ENCODE measurements at regions not wholly inside any gene's neighbourhood (a gene's known extent, or its start where the extent isn't known, plus 50 kb on each side); places are given as distances from the start of the nearest gene placed in this dataset.

DNA sequence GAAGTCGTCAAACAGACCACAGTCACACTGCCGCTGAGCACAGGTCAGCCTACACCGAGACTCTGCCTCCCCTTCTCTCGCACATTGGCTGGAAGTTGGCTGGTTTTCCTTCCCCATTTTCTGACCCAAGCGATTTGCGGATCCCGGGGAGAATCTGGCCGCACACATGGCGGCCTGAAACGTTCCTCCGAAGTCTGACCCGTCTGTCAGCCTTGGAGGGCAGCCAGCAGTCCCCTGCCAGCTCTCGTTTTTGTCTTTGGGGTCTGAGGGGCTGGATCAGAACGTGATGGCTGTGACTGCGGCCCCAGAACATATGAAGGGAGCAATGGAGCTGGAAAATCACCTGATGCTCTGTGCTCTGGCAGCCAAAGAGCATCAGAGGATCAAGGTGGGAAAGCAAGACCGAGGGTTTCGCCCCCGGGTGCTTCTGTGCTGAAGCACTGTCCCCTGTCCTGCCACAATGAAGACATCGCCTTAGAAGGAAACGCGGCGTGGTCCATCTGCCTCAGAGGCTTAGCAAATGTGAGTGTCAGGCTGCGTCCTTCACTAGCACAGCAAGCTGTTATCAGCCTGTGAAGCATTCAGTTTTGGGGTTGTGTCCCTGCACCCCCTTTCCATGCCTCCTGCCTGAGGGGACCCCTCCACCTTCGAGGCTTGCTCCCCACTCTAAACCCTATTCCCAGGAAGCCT, 119.3 kb upstream of the SHH start:
- DNase-seq (ENCODE audit: low spot score) = no peak
- ChIA-PET CTCF (interaction anchor here (0.6 kb wide), 1 partner anchor 641 kb away, joined by 6 read pairs; no protein-coding TSS in a partner anchor), POLR2A (ENCODE audit: low non-redundant PET) (no interaction called here)
- TF ChIP-seq, protein P1, sequence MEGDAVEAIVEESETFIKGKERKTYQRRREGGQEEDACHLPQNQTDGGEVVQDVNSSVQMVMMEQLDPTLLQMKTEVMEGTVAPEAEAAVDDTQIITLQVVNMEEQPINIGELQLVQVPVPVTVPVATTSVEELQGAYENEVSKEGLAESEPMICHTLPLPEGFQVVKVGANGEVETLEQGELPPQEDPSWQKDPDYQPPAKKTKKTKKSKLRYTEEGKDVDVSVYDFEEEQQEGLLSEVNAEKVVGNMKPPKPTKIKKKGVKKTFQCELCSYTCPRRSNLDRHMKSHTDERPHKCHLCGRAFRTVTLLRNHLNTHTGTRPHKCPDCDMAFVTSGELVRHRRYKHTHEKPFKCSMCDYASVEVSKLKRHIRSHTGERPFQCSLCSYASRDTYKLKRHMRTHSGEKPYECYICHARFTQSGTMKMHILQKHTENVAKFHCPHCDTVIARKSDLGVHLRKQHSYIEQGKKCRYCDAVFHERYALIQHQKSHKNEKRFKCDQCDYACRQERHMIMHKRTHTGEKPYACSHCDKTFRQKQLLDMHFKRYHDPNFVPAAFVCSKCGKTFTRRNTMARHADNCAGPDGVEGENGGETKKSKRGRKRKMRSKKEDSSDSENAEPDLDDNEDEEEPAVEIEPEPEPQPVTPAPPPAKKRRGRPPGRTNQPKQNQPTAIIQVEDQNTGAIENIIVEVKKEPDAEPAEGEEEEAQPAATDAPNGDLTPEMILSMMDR (conservative IDR thresholded peaks at IDR 0.05; ENCODE audit: low read depth) = no peak
- no peak overlapping the region for H3K27ac ChIP-seq

DNA sequence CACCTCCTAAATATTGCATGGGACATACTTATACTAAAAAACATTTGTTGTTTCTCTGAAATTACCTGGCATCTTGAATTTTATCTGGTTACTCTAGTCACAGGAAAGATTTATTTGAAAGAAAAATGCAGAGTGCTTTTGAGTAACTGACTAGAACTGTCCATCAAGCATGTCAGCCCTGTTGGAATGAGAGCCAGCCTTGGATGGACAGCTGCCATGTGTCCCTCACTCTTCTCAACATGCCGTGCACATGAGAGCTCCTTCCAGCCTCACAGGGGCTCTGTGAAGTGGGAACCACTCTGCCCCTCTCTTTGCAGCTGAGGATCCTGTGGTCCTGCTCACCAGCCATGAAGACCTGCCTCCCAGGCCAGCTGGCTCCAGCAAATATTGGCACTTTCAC, 118.3 kb upstream of the SHH start:
- ChIA-PET POLR2A (ENCODE audit: low non-redundant PET) (no interaction called here), CTCF (no interaction called here)
- no peak for DNase-seq (ENCODE audit: low spot score)
- TF ChIP-seq, protein P1 (conservative IDR thresholded peaks at IDR 0.05; ENCODE audit: low read depth) = no peak
- no peak overlapping the region for H3K27ac ChIP-seq

DNA sequence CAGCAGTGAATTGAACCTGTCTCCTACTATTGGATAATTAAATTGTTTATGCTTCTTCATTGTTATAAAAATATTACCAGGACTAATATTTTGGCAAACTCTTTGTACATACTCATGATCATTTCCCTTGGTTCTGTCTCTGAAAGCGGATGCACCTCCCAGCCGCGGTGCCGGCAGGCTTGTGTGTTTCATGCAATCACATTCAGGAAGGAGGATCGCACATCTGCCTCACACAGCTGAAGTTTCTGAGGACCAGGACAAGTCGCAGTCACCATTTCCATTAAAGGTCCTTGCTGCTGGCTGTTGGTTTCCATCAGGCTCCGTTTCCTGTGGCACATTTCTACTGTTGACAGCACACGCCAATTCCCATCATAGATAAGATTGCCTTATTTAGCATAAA, 117.8 kb upstream of the SHH start:
- no peak overlapping the region for H3K27ac ChIP-seq
- ChIA-PET POLR2A (ENCODE audit: low non-redundant PET) (no interaction called here), CTCF (interaction anchor here (0.6 kb wide), 1 partner anchor 135 kb away, joined by 3 read pairs; no protein-coding TSS in a partner anchor)
- no peak for DNase-seq (ENCODE audit: low spot score)
- TF ChIP-seq, protein P1 (conservative IDR thresholded peaks at IDR 0.05; ENCODE audit: low read depth) = no peak

DNA sequence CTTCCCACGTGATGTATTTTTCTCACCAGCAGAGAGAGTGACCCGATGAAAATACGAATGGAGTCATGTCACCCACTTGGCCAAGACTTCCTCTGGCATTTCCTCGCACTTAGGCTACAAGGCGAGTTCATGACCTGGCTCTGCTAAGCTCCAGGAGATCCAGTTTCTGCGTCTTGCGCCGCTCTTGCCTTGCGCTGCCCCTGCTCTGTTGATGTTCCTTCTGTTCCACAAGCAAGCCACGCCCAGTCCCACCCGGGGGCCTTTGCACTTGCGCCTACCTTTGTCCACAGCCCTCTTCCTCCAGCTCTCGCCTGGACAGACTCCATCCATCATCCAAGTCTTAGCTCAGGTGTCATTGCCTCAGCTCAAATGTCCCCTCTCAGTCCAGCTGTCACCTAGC, 116.3 kb upstream of the SHH start:
- DNase-seq (ENCODE audit: low spot score) = no peak
- POLR2A ChIA-PET (ENCODE audit: low non-redundant PET) = no interaction called here
- TF ChIP-seq, protein P1 (conservative IDR thresholded peaks at IDR 0.05; ENCODE audit: low read depth) = no peak
- H3K27ac ChIP-seq = no peak overlapping the region
- CTCF ChIA-PET = interaction anchor here (0.6 kb wide), 1 partner anchor 114 kb away, joined by 3 read pairs; no protein-coding TSS in a partner anchor

DNA sequence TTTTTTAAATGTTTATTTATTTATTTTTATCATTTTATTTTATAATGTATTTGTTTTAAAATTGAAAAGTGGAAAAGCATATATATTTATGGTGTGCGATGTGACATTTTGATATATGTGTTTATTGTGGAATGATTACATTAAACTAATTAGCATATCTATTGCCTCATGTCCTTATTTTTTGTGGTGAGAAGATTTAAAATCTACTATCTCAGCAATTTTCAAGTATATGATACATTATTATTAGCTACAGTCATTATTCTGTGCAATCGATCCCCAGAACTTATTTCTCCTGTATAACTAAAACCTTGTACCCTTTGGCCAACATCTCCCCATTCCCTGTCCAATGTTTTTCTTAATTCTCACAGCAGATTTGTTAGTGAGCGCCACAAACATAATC, 115.6 kb upstream of the SHH start:
- TF ChIP-seq, protein P1 (conservative IDR thresholded peaks at IDR 0.05; ENCODE audit: low read depth) = no peak
- CTCF ChIA-PET = interaction anchor here (0.7 kb wide), 1 partner anchor 737 kb away, joined by 3 read pairs; no protein-coding TSS in a partner anchor
- DNase-seq (ENCODE audit: low spot score) = no peak
- POLR2A ChIA-PET (ENCODE audit: low non-redundant PET) = no interaction called here
- H3K27ac ChIP-seq = no peak overlapping the region

DNA sequence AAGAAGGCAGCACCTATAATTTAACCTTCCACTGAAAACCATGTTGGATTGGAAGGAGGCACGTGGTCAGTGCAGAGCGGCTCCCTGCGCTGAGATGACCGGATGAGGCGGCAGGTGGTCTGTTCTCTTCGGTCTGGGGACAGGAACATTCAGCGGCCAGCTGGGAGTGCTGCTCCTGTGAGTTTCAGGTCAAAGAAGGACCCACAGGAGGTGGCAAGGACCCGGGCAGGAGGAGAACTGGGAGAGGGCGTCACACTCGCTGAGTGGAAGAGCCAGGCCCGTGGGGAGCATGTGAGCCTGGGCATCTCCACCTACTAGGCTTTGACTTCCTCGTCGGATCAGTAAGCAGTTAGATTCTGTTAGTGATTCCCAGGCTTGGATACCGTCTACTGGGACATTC, 113.4 kb upstream of the SHH start:
- POLR2A ChIA-PET (ENCODE audit: low non-redundant PET) = no interaction called here

More for the DNA sequence above, 113.4 kb upstream of the SHH start:
- DNase-seq (ENCODE audit: low spot score) = no peak
- TF ChIP-seq, protein P1 (conservative IDR thresholded peaks at IDR 0.05; ENCODE audit: low read depth) = no peak
- no peak overlapping the region for H3K27ac ChIP-seq
- CTCF ChIA-PET = no interaction called here

Measured in RWPE1 (cell line).